ENCODE measurements at regions not wholly inside any gene's neighbourhood (a gene's known extent, or its start where the extent isn't known, plus 50 kb on each side); places are given as distances from the start of the nearest gene placed in this dataset.
A peak's percentile ranks its signal among the peaks of the same experiment; 100 is the strongest.

DNA sequence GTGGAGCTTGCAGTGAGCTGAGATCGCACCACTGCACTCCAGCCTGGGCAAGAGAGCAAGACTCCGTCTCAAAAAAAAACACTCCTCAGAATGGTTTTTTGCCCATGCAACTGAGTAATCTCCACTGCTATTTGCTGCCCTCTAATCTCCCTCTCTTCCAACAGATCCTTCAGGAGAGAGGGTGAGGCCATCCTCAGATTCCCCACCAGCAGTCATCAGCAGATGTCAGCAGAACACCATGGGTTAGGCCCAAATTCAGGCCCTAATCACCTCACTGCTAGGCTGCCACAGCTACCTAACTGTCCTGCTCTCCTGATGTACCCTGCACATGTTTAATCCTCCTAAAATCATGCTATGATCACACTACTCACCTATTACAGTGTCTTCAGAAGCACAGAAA, 63.2 kb upstream of the BEND6 start:
- no TSS peak for BruUV-seq (replicated peaks)
- ChIA-PET RAD21 (ENCODE audit: low non-redundant PET in 1 of 2, low total read pairs in 2 of 2, uncharacterized antibody in 2 of 2, unreplicated experiment in 2 of 2) (no interaction called here), CTCF (interaction anchor here (1.3 to 6.8 kb wide), 2 partner anchors 11 to 63 kb away, joined by 3 to 55 read pairs; partner anchors contain the start of gene BEND6), POLR2A (no interaction called here)
- peaks cover 0 to 16% of the 10 kb centered on the region in 2 experiments; a peak in 2 of 4 replicates for H3K4me1 ChIP-seq (ENCODE audit: control insufficient read depth in 1 of 2, insufficient read depth in 2 of 2, low read length in 2 of 2)
- intact Hi-C loops (cut with micrococcal nuclease) = no loop called here
- no peaks in the 10 kb centered on the region for H3K27me3 ChIP-seq (ENCODE audit: insufficient read depth, low read length)
- H3K79me2 ChIP-seq (ENCODE audit: insufficient read depth, low read length) = peaks cover 8% of the 10 kb centered on the region; the same call in 1 of the 2 replicates
- peak; percentile 46; the same call in 1 of the 2 replicates for ATAC-seq
- TF ChIP-seq EGR1 (IDR thresholded peaks at IDR 0.05; ENCODE audit: low read depth) (no peak), MAX (IDR thresholded peaks at IDR 0.05) (no peak), CTCF (IDR thresholded peaks at IDR 0.05 in 2 of 3, conservative IDR thresholded peaks at IDR 0.05 in 1 of 3; ENCODE audit: borderline replicate concordance in 1 of 3, insufficient read depth in 1 of 3, low read depth in 2 of 3, low read length in 2 of 3) (no peak), SP1 (IDR thresholded peaks at IDR 0.05; ENCODE audit: low read depth) (no peak)
- H2AFZ ChIP-seq (ENCODE audit: low read depth, low read length, poor library complexity, severe bottlenecking) = no peak overlapping the region
- H3K9me2 ChIP-seq (ENCODE audit: insufficient read depth) = no peaks in the 10 kb centered on the region
- H3K9ac ChIP-seq (ENCODE audit: low read length) = no peak overlapping the region
- no peak overlapping the region for H3K4me2 ChIP-seq (ENCODE audit: low read length)
- no peak for DNase-seq (ENCODE audit: low read depth, low spot score)
- no peak overlapping the region for H3K4me3 ChIP-seq (replicated peaks in 1 of 2; ENCODE audit: low read depth in 1 of 2, low read length in 2 of 2)
- no peak overlapping the region for H3K27ac ChIP-seq (ENCODE audit: low read depth, low read length)
- H4K20me1 ChIP-seq (ENCODE audit: insufficient read depth) = no peaks in the 10 kb centered on the region
- H3K9me3 ChIP-seq (ENCODE audit: control insufficient read depth in 1 of 2, insufficient read depth in 1 of 2, low read depth in 1 of 2, low read length in 2 of 2) = no peaks in the 10 kb centered on the region
- H3K36me3 ChIP-seq (ENCODE audit: control insufficient read depth in 1 of 2, insufficient read depth in 2 of 2, low read length in 2 of 2) = peaks cover 3 to 21% of the 10 kb centered on the region in 2 experiments; a peak in 3 of 4 replicates

- Histone ChIP-seq H3K4me3 (replicated peaks in 1 of 2; ENCODE audit: low read depth in 1 of 2, low read length in 2 of 2) (no peak overlapping the region), H3K27me3 (ENCODE audit: insufficient read depth, low read length) (no peaks in the 10 kb centered on the region), H3K79me2 (ENCODE audit: insufficient read depth, low read length) (peaks cover 8% of the 10 kb centered on the region; the same call in 1 of the 2 replicates), H3K9ac (ENCODE audit: low read length) (no peak overlapping the region), H3K4me1 (ENCODE audit: control insufficient read depth in 1 of 2, insufficient read depth in 2 of 2, low read length in 2 of 2) (peaks cover 0 to 16% of the 10 kb centered on the region in 2 experiments; a peak in 2 of 4 replicates), H3K9me3 (ENCODE audit: control insufficient read depth in 1 of 2, insufficient read depth in 1 of 2, low read depth in 1 of 2, low read length in 2 of 2) (no peaks in the 10 kb centered on the region), H4K20me1 (ENCODE audit: insufficient read depth) (no peaks in the 10 kb centered on the region), H2AFZ (ENCODE audit: low read depth, low read length, poor library complexity, severe bottlenecking) (no peak overlapping the region), H3K9me2 (ENCODE audit: insufficient read depth) (no peaks in the 10 kb centered on the region), H3K4me2 (ENCODE audit: low read length) (0 out of 2 replicates have a peak overlapping the region, but pooled peaks have one; percentile 16), H3K36me3 (ENCODE audit: control insufficient read depth in 1 of 2, insufficient read depth in 2 of 2, low read length in 2 of 2) (peaks cover 3 to 16% of the 10 kb centered on the region in 2 experiments; a peak in 2 of 4 replicates), H3K27ac (ENCODE audit: low read depth, low read length) (no peak overlapping the region)
- BruUV-seq (replicated peaks) = no TSS peak
- ChIA-PET CTCF (interaction anchor here (1.0 to 6.8 kb wide), 3 partner anchors 12 to 64 kb away, joined by 3 to 55 read pairs (median 3); partner anchors contain the start of gene BEND6), POLR2A (no interaction called here), RAD21 (ENCODE audit: low non-redundant PET in 1 of 2, low total read pairs in 2 of 2, uncharacterized antibody in 2 of 2, unreplicated experiment in 2 of 2) (no interaction called here)
- DNase-seq (ENCODE audit: low read depth, low spot score) (no peak), ATAC-seq (no peak)
- intact Hi-C loops (cut with micrococcal nuclease) = no loop called here
- TF ChIP-seq JUND (IDR thresholded peaks at IDR 0.05) = no peak
- no peak for TF ChIP-seq FOSL1 (IDR thresholded peaks at IDR 0.05; ENCODE audit: low read depth)
- TF ChIP-seq MAX (IDR thresholded peaks at IDR 0.05) = no peak
- TF ChIP-seq SRF (IDR thresholded peaks at IDR 0.05; ENCODE audit: low read depth) = no peak
- TF ChIP-seq ZBTB33 (IDR thresholded peaks at IDR 0.05; ENCODE audit: extremely low read depth, insufficient replicate concordance, low read length) = no peak
- no peak for TF ChIP-seq CEBPB (IDR thresholded peaks at IDR 0.05; ENCODE audit: low read depth)
- TF ChIP-seq ELF1 (IDR thresholded peaks at IDR 0.05; ENCODE audit: borderline replicate concordance, low read depth) = no peak
- no peak for TF ChIP-seq POLR2AphosphoS5 (IDR thresholded peaks at IDR 0.05; ENCODE audit: low read depth, low read length)
- no peak for TF ChIP-seq ZNF274 (IDR thresholded peaks at IDR 0.05; ENCODE audit: low read depth, low read length)
- no peak for TF ChIP-seq ATF3 (IDR thresholded peaks at IDR 0.05)
- no peak for TF ChIP-seq POLR2A (IDR thresholded peaks at IDR 0.05; ENCODE audit: borderline replicate concordance, extremely low read depth, insufficient read depth, insufficient read length)
- no peak for TF ChIP-seq SP1 (IDR thresholded peaks at IDR 0.05; ENCODE audit: low read depth)
- TF ChIP-seq EZH2phosphoT487 (IDR thresholded peaks at IDR 0.05; ENCODE audit: borderline replicate concordance) = no peak
Measured at GRCh38 chr6:56890683-56891429, 64.1 kb upstream of the BEND6 start.
